ENCODE measurements at regions not wholly inside any gene's neighbourhood (a gene's known extent, or its start where the extent isn't known, plus 50 kb on each side); places are given as distances from the start of the nearest gene placed in this dataset.
"Not testable (repeated sequence)": the region's sequence is repeated elsewhere in the genome, so short reads cannot be mapped to it uniquely, and the experiment has no call there.

GRCh38 chr2:22950431-22950830, 434.5 kb upstream of the KLHL29 start:
- no peak for DNase-seq

GRCh38 chr2:22952656-22953225, 432.2 kb upstream of the KLHL29 start:
- DNase-seq, result no peak

GRCh38 chr2:22957446-22957845, 427.5 kb upstream of the KLHL29 start:
- no peak for DNase-seq

- no peak for DNase-seq
These were observed 426.7 kb upstream of the KLHL29 start for GRCh38 chr2:22958308-22958707.

GRCh38 chr2:22967756-22968155, 417.2 kb upstream of the KLHL29 start:
- no peak for DNase-seq

GRCh38 chr2:22970284-22970975, 414.5 kb upstream of the KLHL29 start:
- DNase-seq, result no peak

GRCh38 chr2:22970991-22971390, 414.0 kb upstream of the KLHL29 start:
- DNase-seq, result no peak

- DNase-seq, result no peak
These were observed 403.2 kb upstream of the KLHL29 start for GRCh38 chr2:22981785-22982184.

GRCh38 chr2:22984152-22984551, 400.8 kb upstream of the KLHL29 start:
- DNase-seq, result not testable (repeated sequence)

GRCh38 chr2:22990246-22990645, 394.7 kb upstream of the KLHL29 start:
- no peak for DNase-seq

GRCh38 chr2:22991844-22992243, 393.1 kb upstream of the KLHL29 start:
- DNase-seq, result no peak

- DNase-seq, result no peak
These were observed 392.5 kb upstream of the KLHL29 start for GRCh38 chr2:22992441-22992840.

GRCh38 chr2:22993250-22993649, 391.7 kb upstream of the KLHL29 start:
- DNase-seq, result no peak

GRCh38 chr2:22995576-22995975, 389.4 kb upstream of the KLHL29 start:
- DNase-seq, result no peak

GRCh38 chr2:22996911-22997310, 388.1 kb upstream of the KLHL29 start:
- DNase-seq, result no peak

- DNase-seq, result no peak
These were observed 386.6 kb upstream of the KLHL29 start for GRCh38 chr2:22998359-22998758.

- no peak for DNase-seq
These were observed 385.0 kb upstream of the KLHL29 start for GRCh38 chr2:22999951-23000350.

- DNase-seq, result no peak
These were observed 382.7 kb upstream of the KLHL29 start for GRCh38 chr2:23002234-23002633.

GRCh38 chr2:23005469-23005868, 379.5 kb upstream of the KLHL29 start:
- no peak for DNase-seq

- DNase-seq, result no peak
These were observed 377.2 kb upstream of the KLHL29 start for GRCh38 chr2:23007631-23008235.

- DNase-seq, result no peak
These were observed 376.5 kb upstream of the KLHL29 start for GRCh38 chr2:23008440-23008839.

- no peak for DNase-seq
These were observed 376.0 kb upstream of the KLHL29 start for GRCh38 chr2:23008951-23009350.

GRCh38 chr2:23009545-23010149, 375.3 kb upstream of the KLHL29 start:
- DNase-seq, result no peak

- DNase-seq, result no peak
These were observed 372.5 kb upstream of the KLHL29 start for GRCh38 chr2:23012499-23012898.
